ENCODE measurements at regions not wholly inside any gene's neighbourhood (a gene's known extent, or its start where the extent isn't known, plus 50 kb on each side); places are given as distances from the start of the nearest gene placed in this dataset.

DNA sequence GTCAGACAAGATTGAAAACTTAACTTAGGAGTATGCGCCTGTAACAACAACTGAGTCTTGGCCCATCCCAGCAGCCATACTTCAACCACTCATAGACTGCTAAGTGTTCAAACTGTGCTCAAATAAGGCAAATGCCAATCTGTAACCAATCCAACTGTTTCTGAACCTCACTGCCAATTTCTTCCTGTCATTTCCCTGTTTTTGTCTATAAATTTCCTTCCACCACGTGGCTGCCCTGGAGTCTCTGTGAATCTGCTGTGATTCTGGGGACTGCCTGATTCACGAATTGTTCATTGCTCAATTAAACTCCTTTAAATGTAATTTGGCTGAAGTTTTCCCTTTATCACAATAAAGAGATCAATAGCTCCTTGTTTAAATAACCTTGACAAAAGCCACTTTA lies 50.8 kb upstream of the FREM2 start:
- TF ChIP-seq CTCF (IDR thresholded peaks at IDR 0.05; ENCODE audit: low read depth, low read length) = no peak
- no peak for TF ChIP-seq POLR2A (IDR thresholded peaks at IDR 0.05; ENCODE audit: extremely low read depth, insufficient read length)
- TF ChIP-seq MYC (IDR thresholded peaks at IDR 0.05; ENCODE audit: low read depth, low read length) = no peak

Measured in NB4 (cell line).